ENCODE measurements at regions not wholly inside any gene's neighbourhood (a gene's known extent, or its start where the extent isn't known, plus 50 kb on each side); places are given as distances from the start of the nearest gene placed in this dataset.

DNA sequence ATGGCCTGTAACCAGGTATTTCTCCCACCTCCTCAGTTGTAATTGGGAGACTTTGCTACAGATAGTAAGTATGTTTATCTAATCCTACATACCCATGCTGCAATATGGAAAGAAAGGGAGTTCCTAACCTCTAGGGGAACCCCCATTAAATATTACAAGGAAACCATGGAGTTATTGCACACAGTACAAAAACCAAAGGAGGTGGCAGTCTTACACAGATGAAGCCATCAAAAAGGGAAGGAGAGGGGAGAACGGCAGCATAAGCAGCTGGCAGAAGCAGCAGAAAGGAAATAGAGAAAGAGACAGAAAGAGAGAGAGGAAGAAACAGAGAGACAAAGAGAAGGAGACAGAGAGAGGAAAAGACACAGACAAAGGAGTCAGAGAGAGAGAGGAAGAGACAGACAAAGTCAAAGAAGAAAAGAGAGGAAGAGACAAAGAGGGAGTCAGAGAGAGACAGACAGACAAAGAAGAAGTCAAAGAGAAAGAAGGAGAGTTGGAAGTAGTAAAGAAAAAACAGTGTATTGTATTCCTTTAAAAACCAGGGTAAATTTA, 142.9 kb downstream of the FASLG start (continued):
- TF ChIP-seq POLR2AphosphoS5 (IDR thresholded peaks at IDR 0.05; ENCODE audit: low read depth, low read length) = no peak
- no peak for TF ChIP-seq GTF2F1 (IDR thresholded peaks at IDR 0.05; ENCODE audit: borderline replicate concordance, low read depth, low read length)
- TF ChIP-seq SP2 (IDR thresholded peaks at IDR 0.05; ENCODE audit: low read length) = no peak
- no peak for TF ChIP-seq TBP (IDR thresholded peaks at IDR 0.05; ENCODE audit: low read depth, low read length)
- TF ChIP-seq TAF7 (optimal IDR thresholded peaks at IDR 0.05; ENCODE audit: borderline replicate concordance, low read depth, low read length) = no peak
- no peak for TF ChIP-seq SIN3A (conservative IDR thresholded peaks at IDR 0.05 in 1 of 2, IDR thresholded peaks at IDR 0.05 in 1 of 2; ENCODE audit: low read depth in 1 of 2, low read length in 2 of 2)
- no peak for TF ChIP-seq JUND (IDR thresholded peaks at IDR 0.05; ENCODE audit: low read length)

Data from H1 (cell line).